Cardiac septum (tissue), 1 donor: ENCODE measurements at regions not wholly inside any gene's neighbourhood (a gene's known extent, or its start where the extent isn't known, plus 50 kb on each side); places are given as distances from the start of the nearest gene placed in this dataset.

Source experiments
- DNase-seq: peaks from one replicate; pipeline ENCODE4 v3.0.0-alpha.2; 2020; ENCODE audit warnings: low spot score
- intact Hi-C: fragments of 100-400 bp; cut with DNase I; formaldehyde crosslinking; loops from one replicate; pipeline ENCODE4 v1.14.0; 2022
- donor health status: DM: no; HTN: no; CAD: no.

DNA sequence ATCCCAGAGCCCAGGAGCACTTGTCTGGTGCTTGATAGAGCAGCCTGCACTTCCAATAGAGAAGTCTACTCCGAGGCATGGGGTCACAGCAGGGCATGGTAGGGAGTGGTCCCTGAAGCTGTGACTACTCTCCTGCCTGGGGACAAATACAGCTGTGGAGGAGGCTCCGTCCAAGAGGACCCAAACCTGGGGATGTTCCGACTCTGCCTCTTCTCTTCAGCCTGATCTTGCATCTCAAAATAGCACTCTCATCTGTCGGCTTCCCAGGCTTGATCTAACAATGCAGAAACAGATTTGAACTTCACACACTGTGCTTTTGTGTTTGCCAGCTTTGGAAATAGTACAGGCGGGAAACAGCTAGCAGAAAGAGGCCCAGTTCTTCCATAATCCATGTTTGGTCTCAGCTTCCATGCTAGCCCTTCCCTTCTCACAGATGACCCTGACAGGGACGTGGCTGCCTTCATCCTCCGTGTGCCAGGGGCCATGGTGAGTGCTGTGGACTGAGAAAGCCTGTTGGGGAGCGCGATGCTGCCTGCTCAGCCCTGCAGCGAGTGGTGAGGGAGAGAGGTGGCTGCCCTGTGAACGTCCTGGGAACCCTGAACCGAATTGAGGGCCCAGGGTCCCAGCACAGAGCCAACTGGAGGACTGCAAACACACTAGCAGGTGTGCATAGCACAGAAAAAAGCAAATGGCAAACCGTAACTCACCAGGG is 150.3 kb upstream of the GPR12 start:
- intact Hi-C loops = no loop called here
- DNase-seq = no peak

DNA sequence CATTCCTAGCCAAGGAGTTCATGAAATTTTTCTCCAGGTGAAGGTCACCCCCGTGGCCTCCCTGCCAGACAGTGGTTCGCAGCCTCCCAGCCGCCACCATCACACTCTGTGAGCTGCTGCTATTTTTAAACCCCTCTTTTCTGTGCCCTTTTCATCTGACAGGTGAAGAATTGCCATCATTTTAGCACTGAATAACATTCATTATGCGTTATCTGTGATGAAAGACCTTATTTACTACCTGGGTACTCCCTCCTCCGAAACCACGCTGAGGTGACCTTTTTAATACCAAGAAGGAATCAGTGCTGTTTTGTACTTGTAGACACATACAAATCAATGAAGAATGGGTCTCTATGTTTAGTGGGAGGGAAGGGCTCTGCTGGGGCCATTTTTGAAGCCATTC is 148.9 kb upstream of the GPR12 start:
- intact Hi-C loops = no loop called here
- no peak for DNase-seq

GRCh38 chr13:26908126-26908525 is 147.5 kb upstream of the GPR12 start:
- DNase-seq = no peak
- intact Hi-C loops = no loop called here

GRCh38 chr13:26899202-26899601 is 138.6 kb upstream of the GPR12 start:
- DNase-seq = no peak
- intact Hi-C loops = no loop called here

- DNase-seq = no peak
These were observed 137.3 kb upstream of the GPR12 start for GRCh38 chr13:26897706-26898550.

DNA sequence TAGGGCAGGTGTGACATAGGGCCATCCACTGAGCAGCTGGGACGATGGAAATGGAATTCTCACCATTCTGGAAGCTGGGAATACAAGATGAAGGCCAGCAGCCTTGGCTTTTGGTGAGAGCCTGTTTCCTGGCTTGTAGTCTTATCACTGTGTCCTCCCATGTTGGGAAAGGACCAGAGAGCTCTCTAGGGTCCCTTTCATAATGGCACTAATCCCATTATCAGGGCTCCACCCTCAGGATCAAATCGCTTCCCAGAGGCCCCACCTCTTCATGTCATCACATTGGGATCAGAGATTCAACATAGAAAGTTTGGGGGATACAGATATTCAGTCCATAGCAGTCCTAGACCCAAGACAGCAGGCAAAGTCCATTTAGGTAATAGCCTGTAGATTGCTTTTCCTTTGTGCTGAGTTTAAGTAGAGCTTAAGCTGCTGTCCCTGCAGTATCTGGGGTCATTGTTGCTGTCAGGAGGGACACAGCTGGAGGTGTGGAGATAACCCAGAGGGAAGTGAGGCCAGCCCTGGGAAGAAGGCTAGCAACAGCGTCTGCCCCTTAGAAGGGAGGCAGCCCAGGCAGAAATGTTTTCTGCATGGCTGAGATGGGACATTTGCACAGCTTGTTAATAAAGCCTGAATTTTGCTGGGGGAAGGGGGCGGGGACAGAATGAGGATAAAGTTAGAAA is 136.5 kb upstream of the GPR12 start:
- intact Hi-C loops = no loop called here
- DNase-seq = no peak

More at GRCh38 chr13:26897706-26898550, 137.3 kb upstream of the GPR12 start:
- intact Hi-C loops = no loop called here

GRCh38 chr13:26895808-26896466 is 135.4 kb upstream of the GPR12 start:
- intact Hi-C loops = no loop called here

DNA sequence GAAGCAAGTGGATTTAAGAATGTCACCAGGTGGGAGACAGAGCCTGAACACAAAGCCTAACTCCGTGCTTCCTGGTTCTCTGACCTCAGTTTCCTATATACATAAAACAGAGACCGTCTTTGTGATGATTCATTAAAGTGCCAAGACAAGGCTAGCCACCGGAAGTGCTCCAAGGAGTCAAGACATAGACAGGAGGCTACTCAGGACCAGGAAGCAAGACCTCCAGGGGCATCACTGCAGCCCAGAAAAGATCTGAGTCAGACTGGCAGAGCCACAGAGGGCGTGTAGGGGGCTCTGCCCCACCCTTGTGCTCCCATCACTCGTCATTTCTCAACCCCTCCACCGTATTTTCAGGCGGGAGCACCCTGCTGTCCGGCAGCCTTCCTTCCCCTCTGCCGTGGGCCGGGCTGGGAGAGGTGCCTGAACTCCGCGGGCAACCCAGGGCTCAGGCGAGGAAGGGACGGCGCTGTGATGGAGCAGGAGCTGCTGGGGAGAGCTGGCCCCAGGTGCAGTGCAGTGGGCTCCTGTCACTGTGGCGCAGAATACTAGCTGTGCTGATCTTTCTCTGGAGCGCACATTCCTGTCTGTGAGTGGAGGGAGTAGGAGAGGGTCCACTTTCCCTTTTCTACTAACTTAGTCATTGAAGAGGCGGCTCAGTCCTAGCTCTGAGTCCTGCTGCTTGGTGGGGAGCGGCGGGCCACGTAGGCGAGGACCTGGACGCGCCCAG is 134.7 kb upstream of the GPR12 start:
- no peak for DNase-seq
- intact Hi-C loops = no loop called here

More at GRCh38 chr13:26895808-26896466, 135.4 kb upstream of the GPR12 start:
- no peak for DNase-seq

DNA sequence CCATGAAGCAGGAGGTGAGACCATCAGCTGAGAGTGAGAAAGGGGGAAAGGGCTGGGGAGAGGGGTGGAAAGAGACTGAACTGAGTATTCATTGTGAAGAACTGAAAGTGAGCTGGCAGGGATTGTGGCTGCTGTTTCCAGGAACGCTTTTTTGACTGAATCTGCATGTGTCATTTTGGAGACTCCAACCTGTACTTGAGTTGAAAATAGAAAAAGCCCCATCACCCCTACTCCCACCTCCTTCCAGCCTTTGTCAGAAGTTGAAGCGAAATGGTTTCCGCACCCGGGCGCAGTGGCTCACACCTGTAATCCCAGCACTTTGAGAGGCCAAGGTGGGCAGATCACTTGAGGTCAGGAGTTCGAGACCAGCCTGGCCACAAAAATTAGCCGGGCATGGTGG is 128.0 kb upstream of the GPR12 start:
- intact Hi-C loops = no loop called here
- no peak for DNase-seq

DNA sequence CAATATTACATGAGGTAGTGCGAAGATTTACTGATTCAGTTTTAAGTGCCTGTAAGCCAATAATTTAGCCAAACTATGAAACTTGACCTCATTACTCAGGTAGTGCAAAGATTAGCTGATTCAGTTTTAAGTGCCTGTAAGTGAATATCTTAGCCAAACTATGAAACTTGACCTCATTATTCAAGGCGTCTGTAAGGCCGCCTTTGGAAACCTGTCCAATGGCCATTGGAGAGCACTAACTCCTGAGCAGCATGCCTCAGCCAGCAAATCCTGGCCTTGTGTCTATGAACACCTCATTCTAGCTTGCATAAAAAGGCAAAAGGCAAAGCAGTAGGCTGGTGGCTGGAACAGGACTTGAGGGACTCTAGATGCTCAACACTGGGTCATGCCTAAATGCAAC is 127.0 kb upstream of the GPR12 start:
- DNase-seq = no peak
- intact Hi-C loops = no loop called here

GRCh38 chr13:26883613-26884257 is 123.1 kb upstream of the GPR12 start:
- intact Hi-C loops = no loop called here
- no peak for DNase-seq

DNA sequence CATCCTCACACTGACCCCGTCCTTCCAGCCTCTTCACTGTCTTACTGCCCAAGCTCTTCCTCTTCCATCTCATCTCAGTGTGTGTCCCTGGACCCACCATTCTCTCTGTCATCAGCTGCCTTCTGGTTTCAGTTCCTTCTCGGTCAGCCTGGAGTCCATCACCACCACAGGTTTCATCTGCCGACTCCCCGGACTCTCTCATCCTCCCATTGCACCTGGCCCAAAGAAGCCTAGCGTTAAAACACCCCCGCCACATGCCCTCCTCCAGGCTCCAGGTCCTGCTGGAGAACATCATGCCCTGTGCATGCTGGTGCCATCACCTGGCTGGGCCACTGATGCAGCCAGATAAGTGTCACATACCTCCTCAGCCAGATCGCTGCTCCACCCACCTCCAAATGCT is 122.1 kb upstream of the GPR12 start:
- DNase-seq = no peak
- intact Hi-C loops = no loop called here

DNA sequence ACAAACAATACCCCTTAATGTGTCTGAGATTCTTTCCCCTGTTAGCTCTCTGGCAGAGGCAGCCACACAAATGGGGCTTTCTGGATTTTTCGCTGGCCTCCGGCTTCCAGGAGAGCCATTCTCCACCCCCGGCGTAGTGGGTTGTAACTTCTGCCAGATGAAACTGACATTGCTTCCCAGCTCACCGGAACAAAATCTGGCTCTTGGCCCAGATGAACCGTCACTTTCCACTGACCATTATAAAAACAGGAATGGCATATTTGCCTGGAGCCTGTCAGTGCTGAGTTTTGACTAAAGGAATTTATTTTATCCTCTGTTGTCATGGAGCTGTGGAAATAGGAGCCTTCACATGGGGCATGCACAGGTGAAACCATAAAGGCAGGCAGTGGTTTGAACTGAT is 120.6 kb upstream of the GPR12 start:
- intact Hi-C loops = no loop called here
- no peak for DNase-seq

DNA sequence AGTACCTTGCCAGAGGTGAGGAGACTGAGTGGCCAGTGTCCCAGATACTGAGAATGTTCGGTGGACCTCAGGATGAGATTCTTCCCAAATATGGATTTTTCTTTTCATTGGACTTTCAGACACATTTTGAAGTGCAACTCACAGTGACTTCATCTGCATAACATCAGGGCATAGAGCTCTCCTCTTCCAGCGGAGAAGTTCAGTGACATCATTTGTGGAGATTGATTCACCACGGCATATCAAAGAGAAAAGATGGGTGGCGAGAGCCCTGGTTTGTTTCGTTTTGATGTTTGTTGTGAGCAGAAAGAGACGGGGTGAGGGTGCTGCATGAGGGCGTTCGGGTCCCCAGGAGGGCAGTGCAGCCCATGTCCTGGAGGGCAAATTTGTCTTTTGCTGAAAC is 120.1 kb upstream of the GPR12 start:
- intact Hi-C loops = no loop called here
- no peak for DNase-seq

DNA sequence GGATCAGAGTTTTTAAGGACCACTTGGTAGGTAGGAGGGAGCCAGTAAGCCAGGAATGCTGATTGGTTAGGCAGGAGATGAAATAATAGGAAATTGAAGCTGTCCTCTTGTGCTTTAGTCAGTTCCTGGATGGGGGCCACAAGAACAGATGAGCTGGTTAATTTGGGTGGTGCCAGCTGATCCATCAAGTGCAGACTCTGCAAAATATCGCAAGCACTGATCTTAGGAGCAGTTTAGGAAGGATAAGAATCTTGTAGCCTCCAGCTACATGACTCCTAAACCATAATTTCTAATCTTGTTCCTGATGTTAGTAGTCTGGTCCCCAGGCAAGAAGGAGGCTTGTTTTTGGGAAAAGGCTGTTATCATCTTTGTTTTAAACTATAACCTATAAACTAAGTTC is 117.9 kb upstream of the GPR12 start:
- intact Hi-C loops = no loop called here
- DNase-seq = no peak

GRCh38 chr13:26873386-26873698 is 112.8 kb upstream of the GPR12 start:
- no peak for DNase-seq
- intact Hi-C loops = loop anchor here (2.0 kb wide), 1 partner anchor 165 kb away; no protein-coding TSS in a partner anchor

- no peak for DNase-seq
- intact Hi-C loops = loop anchor here (2.0 kb wide), 1 partner anchor 164 kb away; no protein-coding TSS in a partner anchor
These were observed 112.2 kb upstream of the GPR12 start for GRCh38 chr13:26872525-26873385.

DNA sequence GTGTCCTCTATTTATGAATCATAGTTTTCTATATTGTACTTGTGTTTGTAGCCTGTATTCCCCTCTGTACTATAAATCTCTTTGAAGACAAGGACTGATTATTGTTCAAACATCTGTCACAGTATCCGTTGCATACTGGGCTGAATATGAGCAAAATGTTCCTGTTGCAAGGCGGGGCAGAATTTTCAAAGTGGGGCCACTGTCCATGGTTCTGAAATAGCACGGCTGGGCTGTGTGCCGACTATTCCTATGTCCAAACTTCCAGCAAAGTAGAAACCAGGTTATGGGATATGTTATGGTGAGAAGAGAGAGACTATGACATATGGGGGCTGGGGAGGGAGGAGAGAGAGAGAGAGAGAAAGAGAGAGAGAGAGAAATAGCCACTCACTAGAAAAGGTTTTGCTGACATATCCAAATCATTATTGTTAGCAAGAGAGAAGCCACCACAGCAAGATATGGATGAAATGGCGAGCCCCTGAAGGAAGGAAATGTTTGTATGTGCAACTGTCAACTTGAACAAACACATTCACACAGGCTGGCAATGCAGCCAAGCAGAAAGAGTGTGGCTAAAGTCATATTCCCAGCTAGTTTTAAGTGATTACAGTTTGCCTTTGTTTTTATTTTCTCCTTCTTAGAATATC is 107.0 kb upstream of the GPR12 start:
- intact Hi-C loops = no loop called here
- no peak for DNase-seq
